CD4-positive, alpha-beta T cell (primary cell): ENCODE measurements at regions not wholly inside any gene's neighbourhood (a gene's known extent, or its start where the extent isn't known, plus 50 kb on each side); places are given as distances from the start of the nearest gene placed in this dataset.

ENCODE experiments used
- ATAC-seq: fragments of 200-7000 bp; cut with Tn5 transposase; one replicate; pipeline ENCODE4 v1.10.0; 2022; ENCODE audit warnings: mild to moderate bottlenecking; ENCODE audit not compliant: poor library complexity
- CTCF ChIA-PET: fragments of 350-600 bp; sonication (Branson Sonifier 250); formaldehyde crosslinking; loops from one replicate; lab custom pipeline; 2021; ENCODE audit warnings: antibody characterized with exemption, inconsistent platforms; lab: Charles Lee
- POLR2A ChIA-PET: fragments of 350-600 bp; sonication (Branson Sonifier 250); formaldehyde crosslinking; loops from one replicate; lab custom pipeline; 2021; ENCODE audit warnings: antibody characterized with exemption, inconsistent platforms; lab: Charles Lee
- DNase-seq, 14 experiments: peaks; one replicate each; pipeline ENCODE4 v3.0.0-alpha.2; 2013 to 2020; ENCODE audit warnings: mixed read lengths in 2 of 14
- H3K27ac ChIP-seq, 2 donors: one replicate each; pipeline versions ENCODE4 v1.5.1 to v1.7.0; 2013; ENCODE audit warnings: low read length in 2 of 2, low read depth in 1 of 2, mild to moderate bottlenecking in 1 of 2
- H3K27me3 ChIP-seq, 2 experiments: 1 replicate in 1 of 2; 2 replicates in 1 of 2; pipeline versions ENCODE4 v1.6.1 to v1.7.0; 2013; ENCODE audit warnings: low read length in 2 of 2, control low read depth in 1 of 2, mild to moderate bottlenecking in 1 of 2, moderate library complexity in 1 of 2; ENCODE audit not compliant: insufficient read depth in 2 of 2, control insufficient read depth in 1 of 2
- H3K36me3 ChIP-seq: one replicate; pipeline ENCODE4 v1.6.1; 2013; ENCODE audit warnings: low read length, control low read depth; ENCODE audit not compliant: insufficient read depth
- H3K4me1 ChIP-seq: one replicate; pipeline ENCODE4 v1.6.1; 2013; ENCODE audit warnings: low read length, control low read depth; ENCODE audit not compliant: insufficient read depth
- H3K4me3 ChIP-seq: one replicate; pipeline ENCODE4 v1.5.1; 2013; ENCODE audit warnings: mild to moderate bottlenecking, low read length, moderate library complexity
- H3K9me3 ChIP-seq, 2 experiments: 1 replicate in 1 of 2; 2 replicates in 1 of 2; pipeline versions ENCODE4 v1.6.1 to v1.7.0; 2013; ENCODE audit warnings: low read length in 2 of 2, mild to moderate bottlenecking in 2 of 2, control low read depth in 1 of 2, moderate library complexity in 1 of 2; ENCODE audit not compliant: control insufficient read depth in 1 of 2, insufficient read depth in 1 of 2
- H3K27ac Mint-ChIP-seq: one replicate; pipeline ENCODE4 v1.8.0; 2020; ENCODE audit warnings: mixed read lengths
- H3K27me3 Mint-ChIP-seq: one replicate; pipeline ENCODE4 v1.8.0; 2021; ENCODE audit warnings: mixed read lengths
- H3K36me3 Mint-ChIP-seq: one replicate; pipeline ENCODE4 v1.8.0; 2021; ENCODE audit warnings: low read depth, mixed read lengths
- H3K4me1 Mint-ChIP-seq: one replicate; pipeline ENCODE4 v1.8.0; 2021; ENCODE audit warnings: low read depth, mixed read lengths
- H3K4me3 Mint-ChIP-seq: one replicate; pipeline ENCODE4 v1.8.0; 2020; ENCODE audit warnings: mild to moderate bottlenecking, mixed read lengths
- H3K9me3 Mint-ChIP-seq: one replicate; pipeline ENCODE4 v1.8.0; 2020; ENCODE audit warnings: mixed read lengths
- CTCF ChIP-seq: fragments of 200-600 bp; IDR thresholded peaks from one replicate; pipeline ENCODE4 v1.8.0; 2022; ENCODE audit warnings: antibody characterized with exemption, mild to moderate bottlenecking
- intact Hi-C, 2 experiments: fragments of 100-400 bp; cut with DNase I in 1 of 2; cut with micrococcal nuclease in 1 of 2; formaldehyde crosslinking; loops; one replicate each; pipeline versions ENCODE4 v1.15.1 to v1.9.0; 2023 to 2025; cut with DNase I, micrococcal nuclease

- Histone ChIP-seq H3K9me3 (no peaks in the 10 kb centered on the region), H3K27ac (no peak overlapping the region), H3K36me3 (no peaks in the 10 kb centered on the region), H3K4me1 (no peaks in the 10 kb centered on the region), H3K27me3 (no peaks in the 10 kb centered on the region), H3K4me3 (no peak overlapping the region)
- Mint-ChIP-seq H3K27me3 (peaks cover 38% of the 10 kb centered on the region), H3K36me3 (no peaks in the 10 kb centered on the region), H3K27ac (no peak overlapping the region), H3K4me3 (no peak overlapping the region), H3K4me1 (peaks cover 5% of the 10 kb centered on the region), H3K9me3 (no peaks in the 10 kb centered on the region)
- TF ChIP-seq CTCF: no peak
- ATAC-seq: no peak
- DNase-seq: no peak
- intact Hi-C loops: no loop called here
- ChIA-PET CTCF (interaction anchor here (0.8 kb wide), 1 partner anchor 12 kb away, joined by 3 read pairs; no protein-coding TSS in a partner anchor), POLR2A (no interaction called here)
Observed at GRCh38 chr7:106402898-106403297, 118.1 kb upstream of the NAMPT start.

GRCh38 chr7:106400923-106401322, 116.1 kb upstream of the NAMPT start:
- H3K4me1 Mint-ChIP-seq: peaks cover 3% of the 10 kb centered on the region
- no peaks in the 10 kb centered on the region for H3K27me3 ChIP-seq
- no peak overlapping the region for H3K4me3 ChIP-seq
- peaks cover 38% of the 10 kb centered on the region for H3K27me3 Mint-ChIP-seq
- H3K27ac ChIP-seq: no peak overlapping the region
- no peaks in the 10 kb centered on the region for H3K36me3 Mint-ChIP-seq
- ChIA-PET POLR2A (interaction anchor here (0.6 kb wide), 1 partner anchor 1350 kb away, joined by 5 read pairs; no protein-coding TSS in a partner anchor), CTCF (interaction anchor here (0.6 kb wide), 1 partner anchor 12 kb away, joined by 5 read pairs; no protein-coding TSS in a partner anchor)
- no peak for TF ChIP-seq CTCF
- H3K9me3 ChIP-seq: no peaks in the 10 kb centered on the region
- intact Hi-C loops: no loop called here
- no peak overlapping the region for H3K4me3 Mint-ChIP-seq
- DNase-seq (no peak), ATAC-seq (no peak)
- no peaks in the 10 kb centered on the region for H3K36me3 ChIP-seq
- no peak overlapping the region for H3K27ac Mint-ChIP-seq
- no peaks in the 10 kb centered on the region for H3K4me1 ChIP-seq
- H3K9me3 Mint-ChIP-seq: no peaks in the 10 kb centered on the region

- no peak for ATAC-seq
- Histone ChIP-seq H3K27me3 (peaks cover 3 to 13% of the 10 kb centered on the region in 2 experiments), H3K4me3 (no peak overlapping the region), H3K27ac (no peak overlapping the region), H3K9me3 (no peaks in the 10 kb centered on the region), H3K4me1 (no peaks in the 10 kb centered on the region), H3K36me3 (no peaks in the 10 kb centered on the region)
- no peaks in the 10 kb centered on the region for H3K9me3 Mint-ChIP-seq
- no peaks in the 10 kb centered on the region for H3K4me1 Mint-ChIP-seq
- TF ChIP-seq CTCF: no peak
- peaks cover 55% of the 10 kb centered on the region for H3K27me3 Mint-ChIP-seq
- POLR2A ChIA-PET: no interaction called here
- intact Hi-C loops: no loop called here
- H3K4me3 Mint-ChIP-seq: no peak overlapping the region
- DNase-seq: no peak
- H3K36me3 Mint-ChIP-seq: no peaks in the 10 kb centered on the region
- no peak overlapping the region for H3K27ac Mint-ChIP-seq
- CTCF ChIA-PET: no interaction called here
Observed at GRCh38 chr7:106398786-106399185, 114.0 kb upstream of the NAMPT start.
